ENCODE measurements at regions not wholly inside any gene's neighbourhood (a gene's known extent, or its start where the extent isn't known, plus 50 kb on each side); places are given as distances from the start of the nearest gene placed in this dataset.
"Not testable (repeated sequence)": the region's sequence is repeated elsewhere in the genome, so short reads cannot be mapped to it uniquely, and the experiment has no call there.

GRCh38 chr5:105230516-105231157 lies 1668.0 kb upstream of the NUDT12 start:
- DNase-seq (ENCODE audit: low spot score): no peak

DNA sequence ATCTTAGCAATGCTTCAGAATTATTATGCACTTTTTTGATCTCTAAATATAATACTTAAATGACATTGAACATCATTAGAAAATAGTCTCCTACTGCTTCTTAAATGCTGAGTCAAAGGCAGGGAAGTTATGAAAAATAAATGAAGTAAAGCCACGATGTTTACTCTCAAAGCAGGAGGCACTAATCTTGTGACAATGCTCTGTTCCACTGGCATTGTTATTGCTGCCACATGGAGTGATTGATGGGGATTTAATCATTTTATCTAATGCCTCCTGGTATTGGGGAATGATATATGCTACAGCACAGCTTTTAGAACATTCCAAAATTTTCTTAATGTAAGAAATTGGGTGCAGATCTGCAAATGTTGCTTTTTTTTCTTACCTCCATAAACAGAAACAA lies 1655.4 kb upstream of the NUDT12 start:
- no peak for DNase-seq (ENCODE audit: low spot score)

DNA sequence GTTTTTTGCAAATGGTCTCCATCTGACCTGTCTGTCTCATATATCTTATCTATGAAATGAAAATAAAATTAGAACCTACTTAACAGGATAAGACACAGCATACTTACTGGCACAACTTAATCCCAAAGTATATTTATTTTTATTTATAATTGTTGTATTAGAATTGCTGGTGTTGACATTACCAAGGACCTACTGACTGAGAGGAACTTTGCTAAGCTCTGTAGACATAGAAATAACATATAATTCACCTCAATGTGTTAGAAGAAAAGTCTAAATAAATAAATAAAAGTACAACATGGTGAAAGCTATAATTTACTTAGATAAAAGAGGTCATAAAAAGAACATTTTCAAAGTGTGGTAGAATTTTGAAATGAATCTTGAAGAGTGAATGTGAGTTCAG lies 1650.5 kb upstream of the NUDT12 start:
- DNase-seq (ENCODE audit: low spot score): no peak

- no peak for DNase-seq (ENCODE audit: low spot score)
Measured at GRCh38 chr5:105207066-105207465, 1644.5 kb upstream of the NUDT12 start.

DNA sequence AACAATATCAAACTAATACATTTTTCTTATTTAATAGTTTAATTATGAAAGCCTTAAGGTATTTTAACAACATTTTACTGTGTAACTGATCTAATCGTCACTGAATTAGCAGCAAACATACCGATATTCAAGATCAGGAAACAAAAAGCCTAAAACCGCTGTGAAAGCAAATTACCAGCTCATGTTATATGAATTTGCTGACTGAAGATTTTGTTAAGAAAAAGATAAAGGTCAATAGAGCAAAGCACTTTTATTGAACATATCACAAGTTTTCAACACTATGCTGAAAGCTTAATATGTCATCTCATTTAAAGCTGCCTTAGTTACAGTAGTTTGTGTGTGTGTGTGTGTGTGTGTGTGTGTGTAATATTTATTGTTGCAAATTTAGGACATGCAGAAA lies 1634.9 kb upstream of the NUDT12 start:
- DNase-seq (ENCODE audit: low spot score): no peak

DNA sequence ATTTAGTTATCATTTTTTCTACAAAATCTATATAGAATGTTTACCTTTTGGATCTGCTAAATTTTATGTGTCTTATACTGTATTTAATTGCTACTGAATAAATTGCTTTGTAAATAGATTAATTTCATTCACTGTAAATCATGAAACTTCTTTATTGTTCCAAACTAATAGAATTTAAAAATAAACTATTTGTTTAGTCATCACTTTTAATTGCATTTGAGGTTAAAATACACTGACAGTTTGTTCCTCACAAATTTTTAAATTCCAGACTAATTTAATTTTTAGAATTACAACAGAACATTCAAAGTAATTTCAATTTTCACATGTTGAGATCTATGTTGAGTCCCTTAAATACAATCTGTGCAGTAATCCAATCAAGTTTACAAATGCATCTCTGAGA lies 1633.2 kb upstream of the NUDT12 start:
- DNase-seq (ENCODE audit: low spot score): no peak

DNA sequence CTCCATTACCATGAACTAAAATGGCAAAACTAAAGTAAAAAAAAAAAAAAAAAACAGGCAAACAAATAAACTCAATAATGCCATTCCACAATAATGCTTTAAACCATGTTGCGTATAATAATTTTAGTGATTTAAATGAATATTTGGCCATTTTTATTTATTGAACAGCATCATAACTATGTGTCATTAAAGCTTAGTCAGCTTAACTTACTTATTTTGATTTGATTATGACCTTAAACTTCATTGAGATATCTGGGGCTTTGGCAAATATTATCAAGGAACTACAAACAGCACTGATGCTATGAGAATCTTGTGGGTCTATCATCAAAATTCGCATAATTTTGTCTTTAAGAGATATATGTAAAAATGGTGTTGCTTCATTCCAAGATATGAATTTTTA lies 1610.3 kb upstream of the NUDT12 start:
- no peak for DNase-seq (ENCODE audit: low spot score)

DNA sequence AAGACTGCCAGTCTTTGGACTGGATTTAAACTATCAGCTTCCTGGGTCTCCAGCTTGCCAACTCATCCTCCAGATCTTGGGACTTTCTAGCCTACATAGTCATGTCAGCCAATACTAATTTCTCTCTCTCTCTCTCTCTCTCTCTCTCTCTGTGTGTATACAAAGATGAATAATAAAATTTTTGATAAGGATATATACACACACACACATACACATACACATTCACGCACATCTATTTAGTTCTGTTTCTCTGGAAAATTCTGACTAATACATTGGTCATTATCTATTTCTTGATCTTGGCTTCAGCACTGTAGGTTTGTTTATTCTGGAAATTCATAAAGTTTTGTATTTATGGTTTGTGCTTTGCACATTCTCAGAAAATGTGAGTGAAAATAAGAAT lies 1606.2 kb upstream of the NUDT12 start:
- no peak for DNase-seq (ENCODE audit: low spot score)

GRCh38 chr5:105167092-105167491 lies 1604.5 kb upstream of the NUDT12 start:
- DNase-seq (ENCODE audit: low spot score): no peak

DNA sequence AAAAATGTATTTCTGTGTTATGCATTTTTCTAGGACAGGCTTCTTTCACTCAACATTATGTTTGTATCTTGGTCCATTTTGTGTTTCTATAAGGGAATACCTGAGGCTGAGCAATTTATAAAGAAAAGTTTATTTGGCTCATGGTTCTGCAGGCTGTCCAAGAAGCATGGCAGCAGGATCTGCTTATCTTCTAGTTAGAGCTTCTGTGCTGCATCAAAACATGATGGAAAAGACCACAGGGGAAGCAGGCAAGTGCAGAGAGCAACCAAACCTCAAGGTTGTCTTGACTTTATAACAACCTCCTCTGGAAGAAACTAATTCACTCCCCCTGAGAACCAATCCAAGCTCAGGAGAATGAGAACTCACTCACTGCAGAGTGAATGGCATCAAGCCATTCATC lies 1601.0 kb upstream of the NUDT12 start:
- DNase-seq (ENCODE audit: low spot score): no peak

- DNase-seq (ENCODE audit: low spot score): not testable (repeated sequence)
Measured at GRCh38 chr5:105162557-105162956, 1600.0 kb upstream of the NUDT12 start.

GRCh38 chr5:105158526-105158925 lies 1595.9 kb upstream of the NUDT12 start:
- DNase-seq (ENCODE audit: low spot score): no peak

- DNase-seq (ENCODE audit: low spot score): no peak
Measured at GRCh38 chr5:105150323-105150722, 1587.7 kb upstream of the NUDT12 start.

- DNase-seq (ENCODE audit: low spot score): no peak
Measured at GRCh38 chr5:105146867-105147266, 1584.3 kb upstream of the NUDT12 start.

DNA sequence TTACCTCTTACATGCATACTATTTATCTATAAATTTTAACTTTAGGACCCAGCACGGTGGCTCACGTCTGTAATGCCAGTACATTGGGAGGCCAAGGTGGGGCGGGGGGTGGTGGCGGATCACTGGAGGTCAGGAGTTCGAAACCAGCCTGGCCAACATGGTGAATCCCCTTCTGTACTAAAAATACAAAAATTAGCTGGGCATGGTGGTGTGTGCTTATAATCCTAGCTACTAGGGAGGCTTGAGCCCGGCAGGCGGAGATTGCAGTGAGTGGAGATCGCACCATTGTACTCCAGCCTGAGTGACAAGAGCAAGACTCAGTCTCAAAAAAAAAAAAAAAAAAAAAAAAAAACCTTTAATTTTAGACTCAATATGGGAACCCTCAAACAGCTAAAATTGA lies 1582.6 kb upstream of the NUDT12 start:
- DNase-seq (ENCODE audit: low spot score): no peak

GRCh38 chr5:105134328-105134727 lies 1571.7 kb upstream of the NUDT12 start:
- no peak for DNase-seq (ENCODE audit: low spot score)

DNA sequence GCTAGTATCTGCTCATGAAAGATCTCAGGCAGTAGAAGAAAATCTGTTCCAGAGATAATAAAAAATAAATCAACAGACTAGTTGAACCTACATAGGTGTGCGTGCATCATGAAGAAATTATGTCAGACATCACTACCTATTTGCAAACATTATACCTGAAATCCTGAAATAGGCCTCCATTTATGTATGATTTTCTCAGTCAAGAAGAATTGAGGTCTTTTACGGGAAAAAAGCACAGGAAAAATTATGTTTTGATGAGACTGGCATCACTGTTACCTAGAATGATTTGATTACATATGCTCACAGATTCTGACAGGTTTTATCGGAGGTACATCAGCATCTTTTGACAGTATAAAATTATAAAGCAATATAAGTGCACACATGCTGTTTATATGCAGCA lies 1570.5 kb upstream of the NUDT12 start:
- DNase-seq (ENCODE audit: low spot score): no peak

GRCh38 chr5:105132581-105132980 lies 1570.0 kb upstream of the NUDT12 start:
- no peak for DNase-seq (ENCODE audit: low spot score)

- no peak for DNase-seq (ENCODE audit: low spot score)
Measured at GRCh38 chr5:105131045-105131444, 1568.5 kb upstream of the NUDT12 start.

- DNase-seq (ENCODE audit: low spot score): no peak
Measured at GRCh38 chr5:105101577-105101976, 1539.0 kb upstream of the NUDT12 start.

DNA sequence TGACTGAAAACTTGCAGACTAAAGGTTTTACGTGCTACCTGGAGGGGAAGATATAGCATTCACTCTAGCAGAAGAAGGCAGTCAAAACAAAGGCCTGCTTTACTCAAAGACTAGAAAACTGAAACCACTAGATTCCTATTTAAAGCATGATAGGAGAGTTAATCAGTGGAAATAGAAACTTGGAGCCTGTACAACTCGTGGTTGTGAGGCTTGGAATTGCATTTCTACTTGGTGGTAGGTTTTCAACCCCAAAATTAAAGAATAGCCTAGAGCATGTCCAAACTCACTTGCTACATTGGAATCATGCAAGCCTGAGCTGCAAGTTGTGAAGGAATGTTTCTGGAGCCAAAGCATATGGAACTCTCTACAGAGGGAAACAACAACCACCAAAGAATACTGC lies 1526.4 kb upstream of the NUDT12 start:
- no peak for DNase-seq (ENCODE audit: low spot score)

- no peak for DNase-seq (ENCODE audit: low spot score)
Measured at GRCh38 chr5:105088102-105088501, 1525.5 kb upstream of the NUDT12 start.

GRCh38 chr5:105057893-105058292 lies 1495.3 kb upstream of the NUDT12 start:
- no peak for DNase-seq (ENCODE audit: low spot score)

- DNase-seq (ENCODE audit: low spot score): no peak
Measured at GRCh38 chr5:105057001-105057436, 1494.4 kb upstream of the NUDT12 start.
